GF-D8 (cell line): ENCODE measurements at regions not wholly inside any gene's neighbourhood (a gene's known extent, or its start where the extent isn't known, plus 50 kb on each side); places are given as distances from the start of the nearest gene placed in this dataset.

Source experiments
- DNase-seq: peaks from one replicate; lab custom pipeline; 2025; lab: John Stamatoyannopoulos, UW

DNA sequence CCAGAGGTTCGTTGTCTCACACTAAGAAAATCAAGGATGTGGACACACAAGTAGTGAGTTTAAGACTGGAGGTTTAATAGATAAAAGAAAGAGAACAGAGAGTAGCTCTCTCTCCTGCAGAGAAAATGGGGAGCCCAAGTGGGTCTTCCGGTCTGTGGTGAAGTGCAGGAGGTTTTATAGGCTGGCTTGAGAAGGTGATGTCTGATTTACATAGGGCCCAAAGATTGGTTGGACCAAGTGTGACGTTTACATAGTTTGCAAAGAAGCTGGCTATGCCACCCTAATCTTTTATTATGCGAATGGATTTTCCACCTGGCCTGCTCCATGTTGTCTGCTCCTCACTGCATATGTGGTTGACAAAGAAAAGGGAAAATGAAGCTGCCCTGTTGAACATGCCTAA lies 430.4 kb upstream of the TRIB2 start:
- DNase-seq: no peak

DNA sequence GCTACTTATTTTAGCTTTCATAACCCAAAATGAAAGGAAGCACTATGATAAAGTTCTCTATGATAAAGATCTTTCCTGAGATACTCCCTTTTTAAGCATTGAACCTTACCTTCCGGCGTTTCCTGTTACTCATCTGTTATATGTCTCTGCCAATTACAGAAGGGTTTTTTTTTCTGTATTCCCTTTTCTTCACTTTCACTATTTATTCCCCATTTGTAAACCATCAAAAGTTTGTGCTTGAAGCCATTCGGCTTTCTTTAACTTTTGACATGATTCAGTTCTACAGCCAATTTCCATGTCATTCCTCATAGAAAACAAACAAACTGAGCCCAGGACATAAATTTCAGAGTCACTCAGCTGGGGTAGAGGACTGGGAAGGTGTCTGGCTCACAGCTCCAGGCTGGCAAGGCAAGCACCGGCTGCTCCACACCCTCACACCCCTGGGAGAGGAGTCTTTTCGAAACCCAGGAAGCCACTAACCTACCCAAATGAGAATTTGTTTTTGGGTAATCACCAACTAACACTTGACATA lies 429.4 kb upstream of the TRIB2 start:
- no peak for DNase-seq

DNA sequence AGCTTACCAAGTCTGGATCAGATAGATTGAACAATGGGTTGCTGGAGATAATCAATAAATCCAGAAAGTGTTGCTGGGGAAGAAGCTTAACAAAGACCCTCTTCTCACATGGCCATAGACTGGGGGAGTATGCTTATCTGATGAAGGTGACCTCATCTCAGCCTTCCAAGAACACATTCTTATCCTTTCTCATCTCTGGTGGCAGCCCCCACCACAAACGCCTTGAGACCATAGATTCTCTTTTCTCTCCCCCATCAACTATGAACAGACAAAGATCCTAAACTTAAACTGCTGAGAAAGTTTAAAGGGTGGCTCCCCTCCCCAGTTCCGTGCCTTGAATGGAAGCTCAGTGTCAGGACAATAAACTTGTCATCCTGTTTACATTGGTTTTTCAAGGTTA lies 428.7 kb upstream of the TRIB2 start:
- DNase-seq: no peak

DNA sequence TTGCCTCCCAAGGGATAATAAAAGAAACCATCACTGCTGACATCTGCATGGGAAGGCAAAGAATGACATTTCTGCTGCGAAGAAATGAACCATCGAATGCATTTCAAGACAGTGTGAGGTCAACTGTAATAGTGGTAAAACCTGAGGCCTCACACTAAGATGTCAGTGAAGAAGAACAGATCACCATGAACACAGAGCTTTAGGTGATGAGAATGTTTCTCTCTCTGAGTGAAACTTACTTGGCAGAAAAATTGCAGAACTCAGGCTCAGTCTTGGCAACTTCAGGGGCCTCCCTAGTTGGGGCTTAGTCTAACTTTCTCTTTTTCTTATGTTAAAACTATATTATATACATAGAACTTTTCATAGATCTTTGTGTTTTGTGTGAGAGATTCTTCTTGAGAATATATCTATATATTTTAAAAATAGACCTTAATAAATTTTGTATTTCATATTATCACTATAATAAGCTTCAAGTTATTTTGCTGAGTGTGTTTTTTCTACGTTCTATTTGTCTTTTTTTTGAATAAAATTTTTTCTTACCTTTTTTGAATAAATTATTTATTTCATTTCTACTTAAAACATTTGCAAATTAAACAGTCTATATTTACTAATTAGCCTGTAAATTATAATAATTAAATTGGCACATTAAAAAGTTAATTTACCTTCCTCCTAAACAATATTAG lies 427.5 kb upstream of the TRIB2 start:
- DNase-seq: no peak

DNA sequence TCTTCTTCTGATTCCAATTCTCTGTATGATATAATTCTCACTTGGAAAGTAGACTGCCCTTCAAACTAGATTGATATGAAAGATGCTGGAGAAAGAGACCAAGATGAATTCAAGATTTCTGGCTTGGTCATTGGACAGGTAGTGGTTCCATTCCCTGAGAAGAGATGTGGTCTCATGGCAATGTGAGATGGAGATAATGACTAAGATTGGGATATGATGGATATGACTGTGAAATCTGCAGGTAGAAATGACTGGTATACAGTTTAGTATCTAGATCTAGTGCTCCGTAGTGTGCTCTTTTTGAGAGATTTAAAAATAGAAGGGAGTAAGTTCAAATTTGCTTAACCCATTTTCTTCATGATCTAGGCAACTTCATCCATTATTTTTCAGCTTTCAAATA lies 425.4 kb upstream of the TRIB2 start:
- no peak for DNase-seq

DNA sequence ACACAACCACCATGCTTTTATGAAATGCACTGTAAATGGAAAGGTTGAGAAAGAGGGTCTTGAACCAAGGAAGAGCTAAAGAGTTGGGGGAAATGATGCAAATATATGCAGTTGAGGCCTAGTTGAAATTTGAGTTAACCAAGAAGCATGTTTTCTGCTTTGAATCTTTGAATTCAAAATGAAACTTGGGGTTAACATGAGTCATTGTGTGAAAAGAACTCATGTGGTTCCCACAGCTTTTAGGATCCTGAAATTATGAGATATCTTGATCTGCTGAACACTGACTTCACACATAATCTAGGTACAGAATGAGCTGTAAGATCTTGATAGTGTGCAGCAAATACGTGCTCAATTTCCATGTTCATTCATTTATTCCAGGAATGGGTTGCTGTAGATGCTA lies 422.9 kb upstream of the TRIB2 start:
- DNase-seq: no peak

DNA sequence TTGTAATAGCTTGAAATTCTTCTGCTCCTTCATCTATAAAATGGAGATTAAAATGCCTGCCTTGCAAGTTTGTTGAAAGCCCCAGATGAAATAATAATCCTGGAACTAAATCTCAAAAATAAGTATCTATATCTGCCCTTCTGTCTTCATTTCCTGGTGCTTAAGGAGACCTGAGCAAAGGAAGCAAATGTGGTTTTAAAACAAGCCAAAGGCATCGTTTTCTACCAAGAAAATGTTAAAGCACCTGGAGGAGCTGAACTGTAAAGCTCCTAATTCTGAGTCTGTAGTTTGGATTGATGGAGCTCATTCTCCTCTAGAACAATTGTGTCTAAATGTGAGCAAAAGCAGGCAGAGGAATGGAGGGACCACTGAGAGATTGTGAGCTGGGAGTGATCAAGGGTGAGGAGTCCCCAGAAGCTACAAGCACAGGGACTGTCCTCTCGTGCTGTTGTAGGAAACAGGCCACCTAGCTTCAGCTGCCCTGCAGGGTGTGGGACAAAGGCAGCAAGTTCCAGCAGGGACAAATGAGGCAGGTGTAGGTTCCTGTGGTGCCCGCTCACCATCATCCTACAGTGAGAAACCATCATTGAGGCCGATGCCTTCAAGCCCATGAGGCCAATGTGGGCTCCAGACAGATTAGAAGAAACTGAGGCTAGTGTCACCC lies 420.7 kb upstream of the TRIB2 start:
- no peak for DNase-seq

DNA sequence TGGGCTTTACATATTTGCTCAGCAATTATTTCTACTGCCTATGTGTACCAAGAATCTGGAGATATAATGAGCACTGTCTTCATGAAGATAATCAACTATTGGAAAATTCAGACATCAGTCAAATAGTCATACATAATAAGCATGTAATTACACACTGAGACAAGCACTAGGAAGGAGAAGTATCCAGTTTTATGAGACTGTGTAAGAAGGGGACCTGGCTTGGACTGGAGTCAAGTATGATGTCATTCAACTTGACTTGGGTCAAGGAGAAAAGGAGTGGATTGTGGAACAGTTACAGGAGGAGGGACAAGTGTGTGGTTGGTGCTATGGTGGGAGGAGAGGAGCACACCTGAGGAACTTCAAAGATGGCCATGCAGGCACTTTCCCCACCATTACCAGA lies 419.8 kb upstream of the TRIB2 start:
- no peak for DNase-seq

DNA sequence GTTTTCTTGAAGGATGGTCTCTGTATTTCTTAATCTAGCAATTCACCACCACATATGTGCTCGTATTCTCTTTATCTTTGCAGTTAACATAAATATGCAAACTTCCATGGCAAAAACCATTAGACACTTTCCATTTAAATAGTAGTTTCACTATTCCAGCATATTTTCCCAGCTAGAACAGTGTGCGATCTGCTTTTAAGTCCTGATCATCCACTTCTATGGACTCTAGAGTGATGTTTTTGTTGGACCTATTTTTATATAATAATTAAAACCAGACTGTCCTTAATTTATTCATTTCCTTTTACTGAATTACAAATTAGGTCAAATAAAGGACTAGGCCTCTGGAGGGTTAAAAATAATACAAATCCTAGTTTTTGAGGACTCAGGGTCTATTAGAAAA lies 418.4 kb upstream of the TRIB2 start:
- no peak for DNase-seq

DNA sequence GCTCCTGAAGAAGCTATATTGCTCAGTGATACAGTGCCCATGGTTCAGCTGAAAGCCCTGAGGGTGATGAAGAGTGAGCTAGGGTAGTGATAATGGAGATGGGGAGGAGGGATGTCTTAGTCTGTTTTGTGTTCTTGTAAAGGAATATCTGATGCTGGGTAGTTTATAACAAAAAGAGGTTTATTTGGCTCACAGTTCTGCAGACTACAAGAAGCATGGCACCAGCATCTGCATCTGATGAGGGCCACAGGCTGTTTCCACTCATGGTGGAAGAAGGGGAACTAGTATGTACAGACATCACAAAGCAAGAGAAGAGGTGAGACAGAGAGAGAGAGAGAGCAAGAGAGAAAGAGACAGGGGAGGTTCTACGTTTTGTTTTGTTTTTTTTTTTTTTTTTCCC lies 417.3 kb upstream of the TRIB2 start:
- DNase-seq: no peak

DNA sequence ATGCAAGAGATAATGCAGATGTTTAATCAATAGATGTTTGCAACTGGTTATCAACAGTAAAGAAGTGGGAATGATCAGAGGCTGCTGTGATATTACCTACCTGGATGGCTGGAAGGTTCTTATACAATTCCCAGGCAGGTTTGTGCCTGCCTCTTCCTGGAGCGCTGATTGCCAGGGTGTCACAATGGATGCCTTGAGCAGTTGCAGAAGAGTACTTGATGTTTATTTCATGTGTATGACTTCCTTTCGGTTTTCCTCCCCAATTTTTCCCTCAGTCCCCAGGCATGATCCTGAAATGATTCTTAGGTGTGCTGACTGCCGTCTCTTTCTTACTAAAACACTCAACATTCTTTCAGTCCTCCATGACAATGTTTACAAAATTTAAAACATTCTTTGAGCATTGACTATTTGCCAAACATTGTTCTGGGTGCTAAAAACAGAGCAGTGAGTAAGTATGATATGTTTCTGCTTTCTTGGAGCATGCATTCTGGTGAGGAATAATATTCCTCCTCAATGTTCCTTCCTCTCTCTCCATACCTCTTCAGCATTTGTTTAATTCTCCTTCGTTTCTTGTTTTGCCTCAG lies 416.6 kb upstream of the TRIB2 start:
- DNase-seq: no peak

DNA sequence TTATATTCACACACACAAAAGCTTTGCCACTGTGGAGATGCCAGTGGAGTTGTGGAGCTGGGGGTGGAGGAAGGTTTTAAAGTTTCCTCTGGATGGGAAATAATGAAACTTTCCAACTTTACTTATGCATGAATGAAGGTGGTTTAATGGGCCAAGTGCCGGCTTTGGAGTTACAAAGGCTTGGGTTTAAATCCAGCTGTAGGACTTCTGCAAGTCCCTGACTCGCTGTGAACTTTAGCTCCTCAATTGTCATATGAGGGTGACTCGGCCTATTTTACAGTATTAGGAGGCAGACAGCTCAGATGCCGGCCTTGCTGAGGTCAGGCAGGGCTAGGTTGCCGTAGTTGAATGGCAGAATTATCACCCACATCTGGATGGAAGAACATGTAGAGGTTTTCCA lies 415.8 kb upstream of the TRIB2 start:
- no peak for DNase-seq

DNA sequence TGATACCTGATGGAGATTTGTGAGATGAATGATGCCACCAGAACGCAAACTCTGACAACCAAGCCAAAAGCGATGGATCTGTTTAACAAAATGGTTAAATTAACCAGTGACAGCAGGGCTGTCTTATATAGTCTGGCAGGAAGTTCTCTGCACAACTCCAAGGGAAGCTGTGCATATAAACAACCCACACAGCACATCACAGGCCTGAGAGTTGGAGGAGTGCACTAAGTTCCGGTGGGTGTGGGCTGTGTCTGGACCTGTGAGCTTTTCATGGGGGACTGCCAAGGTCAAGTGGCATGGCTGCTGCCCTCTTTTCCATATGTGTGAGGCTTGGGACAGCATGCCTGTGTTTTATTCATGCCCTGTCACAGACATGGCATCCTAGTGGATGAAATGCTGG lies 414.6 kb upstream of the TRIB2 start:
- no peak for DNase-seq

DNA sequence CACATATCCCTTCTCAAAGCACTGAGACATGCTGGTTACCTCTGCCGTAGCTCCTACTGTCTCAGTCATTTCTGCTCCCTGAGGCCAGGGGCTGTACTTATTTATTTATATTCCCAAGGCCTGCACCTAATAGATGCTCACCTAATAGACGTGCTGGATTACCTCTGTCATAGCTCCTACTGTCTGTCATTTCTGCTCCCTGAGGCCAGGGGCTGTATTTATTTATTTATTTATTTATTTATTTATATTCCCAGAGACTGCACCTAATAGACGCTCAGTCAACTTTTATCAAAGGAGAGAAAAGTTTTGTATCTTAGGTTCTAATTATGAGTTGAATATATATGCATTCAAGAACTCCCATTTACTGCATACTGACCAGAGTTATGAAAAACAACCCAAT lies 414.0 kb upstream of the TRIB2 start:
- DNase-seq: no peak

DNA sequence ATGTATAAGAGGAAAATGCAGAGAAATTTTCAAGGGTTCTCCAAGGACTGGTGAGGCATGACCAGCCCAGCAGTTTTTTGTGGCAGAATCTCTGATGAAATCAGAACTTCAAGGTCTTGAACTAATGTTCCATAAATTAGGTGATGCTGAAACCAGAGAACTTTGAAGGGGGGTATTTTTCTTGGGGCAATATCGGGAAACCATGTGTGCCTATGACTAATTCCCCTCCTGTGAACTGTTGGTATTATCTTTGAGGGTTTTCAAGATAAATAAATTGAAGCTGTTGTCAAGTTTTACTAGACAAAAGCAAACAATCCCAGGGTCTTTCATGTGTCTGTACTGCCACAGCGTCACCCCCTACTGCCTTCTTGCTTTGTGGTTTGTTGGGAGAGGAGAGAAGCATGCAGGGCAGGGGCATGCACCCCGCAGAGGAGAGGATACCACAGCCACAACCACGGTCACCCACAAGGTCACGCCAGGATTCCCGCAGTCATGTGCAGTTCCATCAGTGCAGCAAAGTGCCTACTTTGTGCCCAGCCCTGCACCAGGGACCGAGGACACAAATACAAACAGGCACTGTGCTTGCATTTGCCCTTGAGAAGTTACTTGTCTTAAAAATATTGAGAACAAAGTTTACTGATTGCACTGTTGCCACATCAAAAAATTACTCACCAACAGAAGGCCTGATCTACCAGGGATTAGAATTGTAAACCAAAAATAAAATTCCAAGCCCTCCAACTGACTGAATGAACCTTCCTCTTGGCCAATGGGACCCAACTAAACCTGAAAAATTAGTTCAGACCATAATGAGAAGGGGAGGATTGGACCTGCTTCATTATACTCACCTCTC lies 413.3 kb upstream of the TRIB2 start:
- DNase-seq: no peak

DNA sequence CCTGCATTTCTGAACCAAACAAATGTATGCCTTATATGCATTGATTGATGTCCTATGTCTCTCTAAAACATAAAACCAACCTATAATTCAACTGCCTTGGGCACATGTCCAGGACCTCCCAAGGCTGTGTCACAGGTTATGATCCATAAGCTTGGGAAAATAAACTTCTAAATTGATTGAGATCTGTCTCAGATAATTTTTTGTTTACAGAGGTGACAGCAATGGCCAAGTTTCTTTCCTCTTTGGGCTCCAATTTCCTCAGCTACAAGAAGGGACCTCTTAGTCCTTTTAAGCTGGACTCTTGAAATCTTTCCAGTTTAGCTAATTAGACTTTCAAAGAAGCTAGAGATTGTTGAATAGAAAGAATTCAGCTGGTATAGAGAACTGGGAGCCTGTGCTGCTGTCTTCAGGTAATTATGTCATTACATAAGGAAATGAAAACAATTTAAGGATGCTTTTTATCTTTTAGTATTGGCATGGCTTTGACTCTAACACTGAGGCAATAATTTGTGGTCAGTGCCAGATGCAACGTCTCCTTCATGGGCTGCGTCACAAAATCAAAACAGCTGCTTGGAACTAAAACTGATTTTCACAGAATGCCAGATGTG lies 412.1 kb upstream of the TRIB2 start:
- DNase-seq: no peak

DNA sequence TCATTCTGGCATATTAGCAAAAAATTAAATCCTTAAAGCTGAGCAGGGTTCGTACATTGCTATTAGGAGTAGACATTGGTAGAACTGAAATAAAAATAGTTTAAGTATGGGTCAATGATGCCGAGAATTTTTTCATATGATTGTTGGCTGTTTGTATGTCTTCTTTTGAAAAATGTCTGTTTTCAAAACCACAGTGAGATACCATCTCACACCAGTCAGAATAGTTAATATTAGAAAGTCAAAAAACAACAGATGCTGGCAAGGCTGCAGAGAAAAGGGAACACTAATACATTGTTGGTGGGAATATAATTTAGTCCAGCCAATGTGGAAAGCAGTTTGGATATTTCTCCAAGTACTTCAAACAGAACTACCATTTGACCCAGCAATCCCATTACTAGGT lies 410.8 kb upstream of the TRIB2 start:
- DNase-seq: no peak

DNA sequence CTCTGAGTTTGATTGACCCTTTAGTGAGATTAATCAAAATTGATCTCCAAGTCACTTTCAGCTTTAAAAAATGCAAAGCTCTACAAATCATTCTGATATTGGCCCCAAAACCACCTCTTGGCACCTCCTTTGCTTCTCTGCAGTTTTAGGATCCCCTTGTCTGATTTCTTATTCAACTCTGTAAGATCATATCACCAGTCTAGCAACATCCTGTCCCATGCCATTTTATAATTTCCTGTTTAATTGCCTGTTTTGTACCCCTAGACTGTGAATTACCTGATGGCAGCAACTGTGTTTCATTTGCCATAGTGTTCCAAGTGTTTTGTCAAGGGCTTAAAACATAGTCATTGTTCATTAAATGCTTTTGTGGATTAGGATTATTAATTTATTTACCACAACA lies 406.3 kb upstream of the TRIB2 start:
- no peak for DNase-seq

DNA sequence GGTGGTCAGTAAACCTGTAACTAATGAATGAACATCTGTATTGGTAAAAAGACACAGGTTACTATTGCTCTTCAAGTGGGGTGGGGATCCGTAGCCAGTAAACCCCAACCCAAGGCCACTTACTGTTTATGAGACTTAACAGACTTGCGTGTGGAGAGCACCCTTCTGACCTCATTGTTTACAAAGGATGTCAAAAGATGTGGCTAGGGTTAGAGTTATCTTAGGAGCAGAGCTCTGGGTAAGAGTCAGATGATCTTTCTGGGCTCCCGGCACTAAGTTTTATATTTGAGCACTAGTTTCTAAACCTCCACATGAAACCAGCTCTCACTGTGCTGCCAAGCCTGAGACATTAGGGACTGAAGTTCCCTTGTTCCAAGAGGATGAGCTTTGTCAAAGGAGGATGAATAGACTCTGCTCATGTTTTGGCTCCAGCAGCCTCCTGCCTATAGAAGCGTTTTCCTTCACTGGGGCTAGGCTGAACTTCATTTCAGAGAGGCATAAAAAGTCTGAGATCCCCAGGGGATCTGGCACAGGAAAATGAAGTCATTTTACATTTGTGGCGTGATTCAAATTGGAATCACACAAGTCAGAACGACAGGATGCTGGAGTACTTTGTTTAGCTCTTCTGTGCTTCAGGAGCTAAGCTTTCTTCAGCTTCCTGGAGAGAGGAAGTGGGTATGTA lies 403.1 kb upstream of the TRIB2 start:
- DNase-seq: no peak

DNA sequence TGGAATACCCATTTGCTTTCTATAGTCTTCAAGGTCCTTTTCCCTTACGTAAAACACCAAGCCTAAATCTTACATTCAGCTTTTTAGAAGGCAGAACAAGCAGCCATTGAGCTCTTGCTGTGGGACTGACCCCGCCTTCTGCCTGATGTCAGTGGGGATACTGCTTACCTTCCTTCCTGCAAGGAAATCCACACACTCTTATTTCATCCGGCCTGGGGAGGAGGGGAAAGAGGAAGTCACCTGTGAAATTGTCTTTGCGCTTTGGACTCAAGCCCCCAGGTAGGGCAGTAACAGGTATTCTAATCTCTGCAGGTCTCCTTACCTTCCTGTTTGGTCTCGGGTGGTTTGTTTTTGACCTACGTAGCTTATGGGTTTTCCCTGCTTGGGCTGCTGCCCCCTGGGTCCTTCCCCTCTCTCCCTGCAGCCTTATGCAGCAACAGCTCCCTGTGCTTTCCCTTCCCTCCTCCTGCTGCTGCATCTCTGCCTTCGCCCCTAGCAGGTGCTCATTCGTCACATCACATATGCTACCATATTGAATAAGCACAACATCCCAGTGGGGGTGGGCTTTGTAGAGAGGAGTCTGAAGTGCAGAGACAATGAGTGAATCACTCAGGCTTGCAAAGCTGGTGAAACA lies 402.5 kb upstream of the TRIB2 start:
- DNase-seq: no peak

DNA sequence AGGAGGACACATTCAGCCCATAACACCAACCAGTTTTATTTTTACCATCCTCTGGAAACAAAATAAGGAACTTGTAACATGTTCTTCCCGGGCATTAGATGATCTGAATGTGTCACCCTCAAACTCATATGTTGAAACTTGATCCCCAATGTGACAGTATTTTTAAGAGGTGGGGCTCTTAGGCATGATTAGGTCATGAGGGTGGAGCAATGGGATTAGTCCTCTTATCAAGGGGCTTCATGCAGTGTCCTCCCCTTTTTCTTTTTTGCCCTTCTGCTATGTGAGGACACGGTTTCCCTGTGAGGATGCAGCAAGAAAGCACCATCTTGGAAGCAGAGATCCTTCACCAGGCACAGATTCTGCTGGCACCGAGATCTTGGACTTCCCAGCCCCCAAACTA lies 401.5 kb upstream of the TRIB2 start:
- no peak for DNase-seq
